Mesothelial cell of epicardium (in vitro differentiated cells): ENCODE measurements at regions not wholly inside any gene's neighbourhood (a gene's known extent, or its start where the extent isn't known, plus 50 kb on each side); places are given as distances from the start of the nearest gene placed in this dataset.
"Not testable (repeated sequence)": the region's sequence is repeated elsewhere in the genome, so short reads cannot be mapped to it uniquely, and the experiment has no call there.

Experiments used
- DNase-seq, 2 experiments: peaks; one replicate each; pipeline ENCODE4 v3.0.0; 2021; ENCODE audit warnings: low spot score in 2 of 2; ENCODE audit not compliant: unreplicated experiment in 2 of 2
- H3K27ac Mint-ChIP-seq: 2 replicates; pipeline ENCODE4 v1.8.0; 2021; ENCODE audit warnings: mixed read lengths
- H3K27me3 Mint-ChIP-seq: 2 replicates; pipeline ENCODE4 v1.8.0; 2021; ENCODE audit warnings: low read depth, mixed read lengths
- H3K36me3 Mint-ChIP-seq: 2 replicates; pipeline ENCODE4 v1.8.0; 2021; ENCODE audit warnings: mixed read lengths
- H3K4me1 Mint-ChIP-seq: 2 replicates; pipeline ENCODE4 v1.8.0; 2021; ENCODE audit warnings: mixed read lengths
- H3K4me3 Mint-ChIP-seq: 2 replicates; pipeline ENCODE4 v1.8.0; 2021; ENCODE audit warnings: mild to moderate bottlenecking, moderate library complexity, mixed read lengths
- H3K9me3 Mint-ChIP-seq: 2 replicates; pipeline ENCODE4 v1.8.0; 2021; ENCODE audit warnings: mixed read lengths
- CTCF ChIP-seq: fragments of 200-600 bp; sonication (generic); IDR thresholded peaks from one replicate; pipeline ENCODE4 v1.5.0; 2021; ENCODE audit warnings: antibody characterized with exemption; ENCODE audit not compliant: unreplicated experiment

- no peak overlapping the region for H3K4me3 Mint-ChIP-seq
- H3K4me1 Mint-ChIP-seq, result peaks cover 3% of the 10 kb centered on the region
- no peaks in the 10 kb centered on the region for H3K27me3 Mint-ChIP-seq
- no peak for TF ChIP-seq CTCF
- H3K9me3 Mint-ChIP-seq, result peaks cover 6% of the 10 kb centered on the region
- DNase-seq, result no peak
- peaks cover 24% of the 10 kb centered on the region for H3K36me3 Mint-ChIP-seq
- H3K27ac Mint-ChIP-seq, result no peak overlapping the region
These were observed 65.0 kb upstream of the ACYP2 start for GRCh38 chr2:54050445-54050844.

GRCh38 chr2:54049365-54049764, 66.0 kb upstream of the ACYP2 start:
- Mint-ChIP-seq H3K4me3 (no peak overlapping the region), H3K36me3 (peaks cover 29% of the 10 kb centered on the region), H3K9me3 (peaks cover 10% of the 10 kb centered on the region), H3K27ac (no peak overlapping the region), H3K4me1 (peaks cover 3% of the 10 kb centered on the region), H3K27me3 (no peaks in the 10 kb centered on the region)
- no peak for DNase-seq
- TF ChIP-seq CTCF, result no peak

GRCh38 chr2:54048896-54049295, 66.5 kb upstream of the ACYP2 start:
- H3K36me3 Mint-ChIP-seq, result peaks cover 24% of the 10 kb centered on the region
- H3K4me1 Mint-ChIP-seq, H3K4me3 Mint-ChIP-seq, H3K27ac Mint-ChIP-seq, H3K27me3 Mint-ChIP-seq, DNase-seq: not testable (repeated sequence)
- H3K9me3 Mint-ChIP-seq, result peaks cover 10% of the 10 kb centered on the region

- H3K4me3 Mint-ChIP-seq, result no peak overlapping the region
- no peak overlapping the region for H3K27ac Mint-ChIP-seq
- H3K27me3 Mint-ChIP-seq, result no peaks in the 10 kb centered on the region
- no peak for DNase-seq
- H3K9me3 Mint-ChIP-seq, result peaks cover 5% of the 10 kb centered on the region
- H3K36me3 Mint-ChIP-seq, result peaks cover 17% of the 10 kb centered on the region
- TF ChIP-seq CTCF, result no peak
- H3K4me1 Mint-ChIP-seq, result peaks cover 3% of the 10 kb centered on the region
These were observed 67.2 kb upstream of the ACYP2 start for GRCh38 chr2:54048117-54048785.

- peaks cover 5% of the 10 kb centered on the region for H3K9me3 Mint-ChIP-seq
- no peak overlapping the region for H3K27ac Mint-ChIP-seq
- DNase-seq, result no peak
- no peak for TF ChIP-seq CTCF
- H3K27me3 Mint-ChIP-seq, result no peaks in the 10 kb centered on the region
- peaks cover 16% of the 10 kb centered on the region for H3K36me3 Mint-ChIP-seq
- H3K4me1 Mint-ChIP-seq, result peaks cover 3% of the 10 kb centered on the region
- no peak overlapping the region for H3K4me3 Mint-ChIP-seq
These were observed 67.8 kb upstream of the ACYP2 start for GRCh38 chr2:54047658-54048057.

GRCh38 chr2:54047091-54047490, 68.3 kb upstream of the ACYP2 start:
- Mint-ChIP-seq H3K9me3 (peaks cover 5% of the 10 kb centered on the region), H3K4me3 (no peak overlapping the region), H3K27me3 (no peaks in the 10 kb centered on the region), H3K4me1 (peaks cover 3% of the 10 kb centered on the region), H3K36me3 (peaks cover 18% of the 10 kb centered on the region), H3K27ac (no peak overlapping the region)
- TF ChIP-seq CTCF, result no peak
- DNase-seq, result no peak
